HFFc6 (cell line): ENCODE measurements at regions not wholly inside any gene's neighbourhood (a gene's known extent, or its start where the extent isn't known, plus 50 kb on each side); places are given as distances from the start of the nearest gene placed in this dataset.
"Not testable (repeated sequence)": the region's sequence is repeated elsewhere in the genome, so short reads cannot be mapped to it uniquely, and the experiment has no call there.

ENCODE experiments used
- DNase-seq: peaks from one replicate; pipeline ENCODE4 v3.0.0-alpha.2; 2018
- H3K27ac Mint-ChIP-seq: 2 replicates; pipeline ENCODE4 v1.8.0; 2020; ENCODE audit warnings: mild to moderate bottlenecking, mixed read lengths
- H3K27me3 Mint-ChIP-seq: 2 replicates; pipeline ENCODE4 v1.8.0; 2021; ENCODE audit warnings: mild to moderate bottlenecking, moderate library complexity, mixed read lengths; ENCODE audit not compliant: insufficient read depth
- H3K36me3 Mint-ChIP-seq: 2 replicates; pipeline ENCODE4 v1.8.0; 2021; ENCODE audit warnings: low read depth, mixed read lengths
- H3K4me1 Mint-ChIP-seq: 2 replicates; pipeline ENCODE4 v1.8.0; 2020; ENCODE audit warnings: low read depth, mixed read lengths
- H3K4me3 Mint-ChIP-seq: 2 replicates; pipeline ENCODE4 v1.8.0; 2020; ENCODE audit warnings: mild to moderate bottlenecking, moderate library complexity, mixed read lengths
- H3K9me3 Mint-ChIP-seq: 2 replicates; pipeline ENCODE4 v1.8.0; 2020; ENCODE audit warnings: mild to moderate bottlenecking, mixed read lengths
- CTCF ChIP-seq: fragments of 200-600 bp; sonication (generic); IDR thresholded peaks from 2 replicates; pipeline ENCODE4 v1.5.0; 2021; ENCODE audit warnings: antibody characterized with exemption, mild to moderate bottlenecking

GRCh38 chr13:53447863-53448262 is 419.2 kb downstream of the OLFM4 start:
- no peak for TF ChIP-seq CTCF
- peaks cover 1% of the 10 kb centered on the region for H3K27me3 Mint-ChIP-seq
- no peaks in the 10 kb centered on the region; the same call in 1 of the 2 replicates for H3K36me3 Mint-ChIP-seq
- peaks cover 67% of the 10 kb centered on the region for H3K9me3 Mint-ChIP-seq
- H3K4me3 Mint-ChIP-seq: no peak overlapping the region
- no peak overlapping the region for H3K27ac Mint-ChIP-seq
- no peaks in the 10 kb centered on the region for H3K4me1 Mint-ChIP-seq
- no peak for DNase-seq

- not testable (repeated sequence) for H3K4me1 Mint-ChIP-seq, H3K4me3 Mint-ChIP-seq, H3K36me3 Mint-ChIP-seq, H3K27ac Mint-ChIP-seq, H3K27me3 Mint-ChIP-seq, DNase-seq
- peaks cover 48% of the 10 kb centered on the region for H3K9me3 Mint-ChIP-seq
Observed at GRCh38 chr13:53452263-53452808, 423.7 kb downstream of the OLFM4 start.

DNA sequence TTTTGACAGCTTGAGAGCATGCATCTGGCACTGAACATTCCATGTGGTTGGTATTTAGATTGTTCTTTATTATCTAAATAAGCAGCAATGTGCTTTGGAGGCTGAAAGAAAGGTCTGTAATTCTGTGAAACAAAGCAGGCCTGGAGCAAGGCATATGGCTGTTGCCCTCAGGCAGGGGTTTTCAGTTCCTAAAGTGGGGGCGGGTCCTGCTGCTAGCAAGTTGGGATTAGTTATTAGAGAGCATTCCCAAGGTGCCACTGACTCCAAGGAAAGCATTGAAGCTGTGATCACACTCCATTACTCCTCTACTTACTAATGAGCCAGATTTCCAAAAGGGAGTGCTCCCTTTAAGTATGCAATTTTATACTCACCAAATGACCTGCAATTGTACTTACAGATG is 432.2 kb downstream of the OLFM4 start:
- no peaks in the 10 kb centered on the region for H3K27me3 Mint-ChIP-seq
- no peak overlapping the region for H3K27ac Mint-ChIP-seq
- no peak overlapping the region for H3K4me3 Mint-ChIP-seq
- no peak for TF ChIP-seq CTCF
- H3K36me3 Mint-ChIP-seq: no peaks in the 10 kb centered on the region; the same call in 1 of the 2 replicates
- peaks cover 56% of the 10 kb centered on the region for H3K9me3 Mint-ChIP-seq
- no peaks in the 10 kb centered on the region for H3K4me1 Mint-ChIP-seq
- DNase-seq: no peak

GRCh38 chr13:53463106-53463505 is 434.5 kb downstream of the OLFM4 start:
- H3K4me3 Mint-ChIP-seq: no peak overlapping the region
- H3K9me3 Mint-ChIP-seq: peaks cover 45% of the 10 kb centered on the region
- H3K27me3 Mint-ChIP-seq: no peaks in the 10 kb centered on the region
- H3K36me3 Mint-ChIP-seq: no peaks in the 10 kb centered on the region; the same call in 1 of the 2 replicates
- H3K4me1 Mint-ChIP-seq: no peaks in the 10 kb centered on the region
- DNase-seq: no peak
- no peak overlapping the region for H3K27ac Mint-ChIP-seq
- TF ChIP-seq CTCF: no peak

DNA sequence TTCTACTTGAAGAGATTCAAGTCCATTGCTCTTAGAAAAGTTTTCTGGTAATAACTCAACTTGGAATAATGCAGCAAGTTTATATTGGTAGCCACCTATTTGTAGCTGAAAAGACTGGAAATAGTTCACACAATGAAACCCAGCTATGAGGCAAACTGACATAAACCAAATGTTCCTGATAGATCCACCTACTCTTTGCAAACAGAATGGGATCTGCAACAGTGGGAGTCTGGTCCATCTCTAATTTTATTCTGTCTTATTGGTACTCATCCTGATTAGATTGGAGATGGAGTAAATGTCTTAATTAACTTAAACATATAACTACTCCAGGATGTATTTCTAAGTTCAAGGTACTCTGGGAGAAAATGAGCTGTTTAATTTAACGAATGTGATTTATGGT is 438.0 kb downstream of the OLFM4 start:
- TF ChIP-seq CTCF: no peak
- Mint-ChIP-seq H3K4me3 (no peak overlapping the region), H3K27ac (no peak overlapping the region), H3K27me3 (no peaks in the 10 kb centered on the region), H3K9me3 (peaks cover 40% of the 10 kb centered on the region), H3K36me3 (no peaks in the 10 kb centered on the region; the same call in 1 of the 2 replicates), H3K4me1 (no peaks in the 10 kb centered on the region)
- no peak for DNase-seq

- Mint-ChIP-seq H3K27ac (no peak overlapping the region), H3K27me3 (no peaks in the 10 kb centered on the region), H3K4me1 (no peaks in the 10 kb centered on the region), H3K4me3 (no peak overlapping the region), H3K9me3 (peaks cover 47% of the 10 kb centered on the region), H3K36me3 (no peaks in the 10 kb centered on the region; the same call in 1 of the 2 replicates)
- no peak for DNase-seq
- no peak for TF ChIP-seq CTCF
Observed at GRCh38 chr13:53473397-53473796, 444.8 kb downstream of the OLFM4 start.
